ENCODE measurements at regions not wholly inside any gene's neighbourhood (a gene's known extent, or its start where the extent isn't known, plus 50 kb on each side); places are given as distances from the start of the nearest gene placed in this dataset.

- H3K4me3 ChIP-seq (ENCODE audit: low read length) = no peak overlapping the region
- DNase-seq (ENCODE audit: low read depth, low spot score) = no peak
Measured at GRCh38 chr3:74119221-74119620, 494.5 kb upstream of the PDZRN3 start.

GRCh38 chr3:74115906-74116305, 491.2 kb upstream of the PDZRN3 start:
- H3K4me3 ChIP-seq (ENCODE audit: low read length) = no peak overlapping the region
- DNase-seq (ENCODE audit: low read depth, low spot score) = no peak

GRCh38 chr3:74107451-74107850, 482.7 kb upstream of the PDZRN3 start:
- DNase-seq (ENCODE audit: low read depth, low spot score) = no peak

GRCh38 chr3:74106925-74107324, 482.2 kb upstream of the PDZRN3 start:
- H3K4me3 ChIP-seq (ENCODE audit: low read length) = no peak overlapping the region
- no peak for DNase-seq (ENCODE audit: low read depth, low spot score)

More at GRCh38 chr3:74107451-74107850, 482.7 kb upstream of the PDZRN3 start:
- H3K4me3 ChIP-seq (ENCODE audit: low read length) = no peak overlapping the region

- DNase-seq (ENCODE audit: low read depth, low spot score) = no peak
- H3K4me3 ChIP-seq (ENCODE audit: low read length) = no peak overlapping the region
Measured at GRCh38 chr3:74091204-74091603, 466.5 kb upstream of the PDZRN3 start.

GRCh38 chr3:74089814-74090213, 465.1 kb upstream of the PDZRN3 start:
- no peak overlapping the region for H3K4me3 ChIP-seq (ENCODE audit: low read length)
- DNase-seq (ENCODE audit: low read depth, low spot score) = no peak

GRCh38 chr3:74080056-74080461, 455.3 kb upstream of the PDZRN3 start:
- no peak for DNase-seq (ENCODE audit: low read depth, low spot score)
- H3K4me3 ChIP-seq (ENCODE audit: low read length) = no peak overlapping the region

GRCh38 chr3:74075241-74075640, 450.5 kb upstream of the PDZRN3 start:
- DNase-seq (ENCODE audit: low read depth, low spot score) = no peak
- no peak overlapping the region for H3K4me3 ChIP-seq (ENCODE audit: low read length)

- H3K4me3 ChIP-seq (ENCODE audit: low read length) = no peak overlapping the region
- DNase-seq (ENCODE audit: low read depth, low spot score) = no peak
Measured at GRCh38 chr3:74074700-74075099, 450.0 kb upstream of the PDZRN3 start.

GRCh38 chr3:74067296-74067695, 442.6 kb upstream of the PDZRN3 start:
- no peak for DNase-seq (ENCODE audit: low read depth, low spot score)
- no peak overlapping the region for H3K4me3 ChIP-seq (ENCODE audit: low read length)

- no peak for DNase-seq (ENCODE audit: low read depth, low spot score)
- no peak overlapping the region for H3K4me3 ChIP-seq (ENCODE audit: low read length)
Measured at GRCh38 chr3:74066456-74066855, 441.7 kb upstream of the PDZRN3 start.

- no peak for DNase-seq (ENCODE audit: low read depth, low spot score)
Measured at GRCh38 chr3:74059923-74060600, 435.3 kb upstream of the PDZRN3 start.

GRCh38 chr3:74059301-74059922, 434.7 kb upstream of the PDZRN3 start:
- DNase-seq (ENCODE audit: low read depth, low spot score) = no peak
- no peak overlapping the region for H3K4me3 ChIP-seq (ENCODE audit: low read length)

More at GRCh38 chr3:74059923-74060600, 435.3 kb upstream of the PDZRN3 start:
- H3K4me3 ChIP-seq (ENCODE audit: low read length) = no peak overlapping the region

GRCh38 chr3:74057169-74057568, 432.4 kb upstream of the PDZRN3 start:
- no peak overlapping the region for H3K4me3 ChIP-seq (ENCODE audit: low read length)
- DNase-seq (ENCODE audit: low read depth, low spot score) = no peak

- no peak overlapping the region for H3K4me3 ChIP-seq (ENCODE audit: low read length)
- DNase-seq (ENCODE audit: low read depth, low spot score) = no peak
Measured at GRCh38 chr3:74055061-74055460, 430.3 kb upstream of the PDZRN3 start.

- H3K4me3 ChIP-seq (ENCODE audit: low read length) = no peak overlapping the region
- DNase-seq (ENCODE audit: low read depth, low spot score) = no peak
Measured at GRCh38 chr3:74054566-74054965, 429.8 kb upstream of the PDZRN3 start.

- DNase-seq (ENCODE audit: low read depth, low spot score) = no peak
- H3K4me3 ChIP-seq (ENCODE audit: low read length) = no peak overlapping the region
Measured at GRCh38 chr3:74053970-74054516, 429.3 kb upstream of the PDZRN3 start.

GRCh38 chr3:74049444-74049843, 424.7 kb upstream of the PDZRN3 start:
- no peak for DNase-seq (ENCODE audit: low read depth, low spot score)
- no peak overlapping the region for H3K4me3 ChIP-seq (ENCODE audit: low read length)

GRCh38 chr3:74048699-74049098, 424.0 kb upstream of the PDZRN3 start:
- H3K4me3 ChIP-seq (ENCODE audit: low read length) = no peak overlapping the region
- DNase-seq (ENCODE audit: low read depth, low spot score) = no peak

GRCh38 chr3:74045000-74045399, 420.3 kb upstream of the PDZRN3 start:
- H3K4me3 ChIP-seq (ENCODE audit: low read length) = no peak overlapping the region
- DNase-seq (ENCODE audit: low read depth, low spot score) = no peak
